K562 (cell line): ENCODE measurements at regions not wholly inside any gene's neighbourhood (a gene's known extent, or its start where the extent isn't known, plus 50 kb on each side); places are given as distances from the start of the nearest gene placed in this dataset.

Source experiments
- ATAC-seq: fragments of 200-7000 bp; cut with Tn5 transposase; 3 replicates; pipeline ENCODE4 v1.9.1; 2020; ENCODE audit warnings: moderate library complexity
- BruUV-seq: library from RNA; stranded (reverse); fragments of 400-500 nt; replicated peaks from 2 replicates; lab custom pipeline; 2021; lab: Mats Ljungman, UMichigan
- CTCF ChIA-PET: fragments of 300-600 bp; formaldehyde crosslinking; extraction: SDS; loops from one replicate; lab custom pipeline; 2021; ENCODE audit warnings: low intra/inter-chr PET ratio; lab: Yijun Ruan, JAX
- POLR2A ChIA-PET: fragments of 300-600, 350-650 bp; sonication (Branson Sonifier 250); formaldehyde crosslinking; extraction: SDS; loops from one replicate; lab custom pipeline; 2021; ENCODE audit warnings: antibody characterized with exemption, inconsistent platforms; lab: Yijun Ruan, JAX
- DNase-seq, 4 experiments: peaks; one replicate each; pipeline versions ENCODE4 v3.0.0 to v3.0.0-alpha.2; 2011 to 2018; ENCODE audit warnings: low spot score in 3 of 4, mixed read lengths in 3 of 4; ENCODE audit errors: extremely low read depth in 1 of 4
- FAIRE-seq: peaks from 2 replicates; lab custom pipeline; 2011; peaks lifted over from hg19 to GRCh38; lab: Jason Lieb, UNC
- H2AFZ ChIP-seq: 2 replicates; pipeline ENCODE4 v1.6.0; 2011; ENCODE audit warnings: low read depth, low read length, control low read depth, inconsistent platforms
- H3K27ac ChIP-seq: fragments of 200-600 bp; 3 replicates; pipeline ENCODE4 v1.8.0; 2011; ENCODE audit warnings: low read depth, mild to moderate bottlenecking, control low read depth, inconsistent platforms, low read length, moderate library complexity, mixed read lengths; ENCODE audit errors: extremely low read depth
- H3K27me3 ChIP-seq, 2 experiments: fragments of 300-600 bp in 1 of 2; 2 replicates in 1 of 2; 3 replicates in 1 of 2; pipeline versions ENCODE4 v1.6.0 to v1.8.0; 2011; ENCODE audit warnings: inconsistent platforms in 2 of 2, low read length in 2 of 2, mild to moderate bottlenecking in 1 of 2, mixed read lengths in 1 of 2, moderate library complexity in 1 of 2; ENCODE audit not compliant: control insufficient read depth in 2 of 2, insufficient read depth in 2 of 2
- H3K36me3 ChIP-seq: fragments of 300-600 bp; 3 replicates; pipeline ENCODE4 v1.8.0; 2011; ENCODE audit warnings: mild to moderate bottlenecking, low read length, inconsistent platforms; ENCODE audit not compliant: control insufficient read depth, insufficient read depth
- H3K4me1 ChIP-seq, 2 experiments: fragments of 200-600 bp in 1 of 2; replicated peaks in 1 of 2; 2 replicates in 1 of 2; 3 replicates in 1 of 2; pipeline versions ENCODE4 v1.5.1 to v1.8.0; 2011; ENCODE audit warnings: inconsistent platforms in 2 of 2, low read length in 2 of 2, mild to moderate bottlenecking in 1 of 2, mixed read lengths in 1 of 2, moderate library complexity in 1 of 2; ENCODE audit not compliant: control insufficient read depth in 2 of 2, insufficient read depth in 2 of 2
- H3K4me2 ChIP-seq: 2 replicates; pipeline ENCODE4 v1.6.1; 2011; ENCODE audit warnings: low read length, control low read depth, inconsistent platforms, mixed read lengths; ENCODE audit not compliant: insufficient read depth
- H3K4me3 ChIP-seq: fragments of 200-600 bp; sonication (generic), shearing (Covaris generic); 2 replicates; pipeline ENCODE4 v1.5.1; 2016; ENCODE audit warnings: control low read depth, inconsistent platforms
- H3K79me2 ChIP-seq: fragments of 200-600 bp; 3 replicates; pipeline ENCODE4 v1.8.0; 2011; ENCODE audit warnings: low read length, inconsistent platforms; ENCODE audit not compliant: control insufficient read depth, insufficient read depth
- H3K9ac ChIP-seq, 2 experiments: 2 replicates each; pipeline versions ENCODE4 v1.6.0 to v1.6.1; 2011; ENCODE audit warnings: low read depth in 2 of 2, low read length in 2 of 2, control low read depth in 1 of 2, inconsistent platforms in 1 of 2, mild to moderate bottlenecking in 1 of 2, mixed read lengths in 1 of 2; ENCODE audit not compliant: insufficient read depth in 1 of 2
- H3K9me1 ChIP-seq: one replicate; pipeline ENCODE4 v1.6.0; 2011; ENCODE audit warnings: inconsistent platforms, mild to moderate bottlenecking, low read length, moderate library complexity; ENCODE audit not compliant: control insufficient read depth, insufficient read depth
- H3K9me3 ChIP-seq: replicated peaks from 2 replicates; pipeline ENCODE4 v1.5.1; 2011; ENCODE audit warnings: low read depth, low read length, inconsistent platforms; ENCODE audit not compliant: control insufficient read depth, insufficient read depth
- H4K20me1 ChIP-seq: replicated peaks from 2 replicates; pipeline ENCODE4 v1.6.1; 2011; ENCODE audit warnings: low read length, inconsistent platforms, mixed read lengths; ENCODE audit not compliant: control insufficient read depth, insufficient read depth
- BCLAF1 ChIP-seq, 2 experiments: fragments of 450-650 bp in 1 of 2; IDR thresholded peaks; 2 replicates each; pipeline ENCODE4 v1.6.1; 2011 to 2017; ENCODE audit warnings: low read depth in 2 of 2, antibody characterized with exemption in 1 of 2, borderline replicate concordance in 1 of 2, low read length in 1 of 2, mild to moderate bottlenecking in 1 of 2, mixed read lengths in 1 of 2; ENCODE audit not compliant: control insufficient read depth in 1 of 2
- CTCF ChIP-seq, 3 experiments: IDR thresholded peaks in 2 of 3; conservative IDR thresholded peaks in 1 of 3; 2 replicates each; pipeline ENCODE4 v1.5.1; 2011 to 2012; ENCODE audit warnings: low read length in 3 of 3, mild to moderate bottlenecking in 3 of 3, control low read depth in 2 of 3, improper control_type of control experiment in 1 of 3, inconsistent platforms in 1 of 3, low read depth in 1 of 3, mixed read lengths in 1 of 3, moderate library complexity in 1 of 3; ENCODE audit not compliant: insufficient read depth in 2 of 3
- MAZ ChIP-seq, 2 experiments: fragments of 450-650 bp in 1 of 2; sonication (generic) in 1 of 2; formaldehyde crosslinking; IDR thresholded peaks in 1 of 2; conservative IDR thresholded peaks in 1 of 2; 2 replicates each; pipeline versions ENCODE4 v1.4.0 to v1.5.0; 2020; ENCODE audit warnings: mild to moderate bottlenecking in 1 of 2, missing genetic modification reagents in 1 of 2
- PCBP1 ChIP-seq: fragments of 200-400 bp; formaldehyde crosslinking; IDR thresholded peaks from 2 replicates; pipeline ENCODE4 v1.6.1; 2018; ENCODE audit warnings: mild to moderate bottlenecking, low read depth, low read length; ENCODE audit not compliant: poor library complexity, severe bottlenecking
- RBBP5 ChIP-seq: fragments of 200-600 bp; sonication (generic); IDR thresholded peaks from 2 replicates; pipeline ENCODE4 v1.6.1; 2012; ENCODE audit warnings: borderline replicate concordance, mild to moderate bottlenecking, low read length, control low read depth, inconsistent platforms; ENCODE audit not compliant: insufficient read depth, poor library complexity, severe bottlenecking
- ZNF175 ChIP-seq: fragments of 200-800 bp; sonication (Bioruptor generic); IDR thresholded peaks from 2 replicates; pipeline ENCODE4 v1.6.1; 2016; ENCODE audit warnings: low read depth, mild to moderate bottlenecking, missing genetic modification characterization, missing compliant biosample characterization
- WGBS: fragments of 100-300 bp; shearing (Covaris generic); methylation state at CpG from one replicate; pipeline ENCODE4 v1.1.6; 2016; ENCODE audit warnings: low coverage, mixed read lengths; ENCODE audit not compliant: insufficient coverage; ENCODE audit errors: missing lambda C conversion rate; 5-methylcytosine and 5-hydroxymethylcytosine counted together
- in situ Hi-C: fragments of 300-500 bp; cut with MboI; formaldehyde crosslinking; loops from 4 replicates; pipeline ENCODE4 v1.15.0; 2018; ENCODE audit warnings: inconsistent platforms, mixed read lengths
- intact Hi-C: fragments of 100-400 bp; cut with micrococcal nuclease; formaldehyde crosslinking; loops from 2 replicates; pipeline ENCODE4 v1.14.2; 2022
- TF ChIP-seq, protein P1 (sequence below): fragments of 150-350 bp; IDR thresholded peaks from 2 replicates; pipeline ENCODE4 v1.6.1; 2014; ENCODE audit warnings: low read depth, mild to moderate bottlenecking, low read length, borderline replicate concordance

DNA sequence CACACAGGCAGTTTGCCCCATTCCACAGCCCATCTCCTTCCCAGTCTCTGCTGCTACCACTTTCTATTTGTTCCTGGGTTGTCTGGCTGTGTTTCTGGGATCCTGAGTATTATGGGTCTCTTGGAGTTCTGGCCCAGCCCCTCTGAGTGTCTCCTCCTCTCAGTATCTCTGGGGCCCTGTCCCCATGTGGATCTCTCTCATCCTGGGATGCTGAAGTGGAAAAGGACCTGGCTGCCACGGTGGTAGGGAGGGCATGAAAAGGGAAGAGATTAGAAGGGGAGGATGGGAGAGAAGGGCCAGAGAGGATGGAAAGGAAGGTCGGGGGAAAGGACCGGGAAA lies 54.5 kb upstream of the LBX1 start:
- Histone ChIP-seq H3K9me3 (no peaks in the 10 kb centered on the region), H3K79me2 (no peaks in the 10 kb centered on the region), H3K4me2 (no peak overlapping the region), H3K9me1 (no peaks in the 10 kb centered on the region), H2AFZ (no peak overlapping the region), H3K27ac (no peak overlapping the region), H3K36me3 (no peaks in the 10 kb centered on the region), H3K4me3 (no peak overlapping the region), H4K20me1 (no peaks in the 10 kb centered on the region), H3K9ac (no peak overlapping the region), H3K27me3 (peaks cover 5 to 42% of the 10 kb centered on the region in 2 experiments; a peak in 4 of 5 replicates), H3K4me1 (peaks cover 0 to 9% of the 10 kb centered on the region in 2 experiments; a peak in 2 of 5 replicates)
- WGBS = 0% methylated on average over 1 of the region's 3 CpGs
- no peak for ATAC-seq
- FAIRE-seq = no peak
- intact Hi-C loops = no loop called here
- in situ Hi-C loops = no loop called here
- ChIA-PET POLR2A (no interaction called here), CTCF (no interaction called here)
- no peak for DNase-seq
- BruUV-seq = no TSS peak
- TF ChIP-seq CTCF (IDR thresholded peaks at IDR 0.05 in 2 of 3, conservative IDR thresholded peaks at IDR 0.05 in 1 of 3; ENCODE audit: insufficient read depth in 2 of 3, low read depth in 1 of 3, low read length in 3 of 3) (no peak), BCLAF1 (IDR thresholded peaks at IDR 0.05; ENCODE audit: borderline replicate concordance in 1 of 2, control insufficient read depth in 1 of 2, low read depth in 2 of 2, low read length in 1 of 2) (no peak), MAZ (CRISPR knock-in tag; conservative IDR thresholded peaks at IDR 0.05 in 1 of 2, IDR thresholded peaks at IDR 0.05 in 1 of 2) (no peak), RBBP5 (no peak), PCBP1 (no peak), ZNF175 (CRISPR knock-in tag) (no peak)
- TF ChIP-seq, protein P1, sequence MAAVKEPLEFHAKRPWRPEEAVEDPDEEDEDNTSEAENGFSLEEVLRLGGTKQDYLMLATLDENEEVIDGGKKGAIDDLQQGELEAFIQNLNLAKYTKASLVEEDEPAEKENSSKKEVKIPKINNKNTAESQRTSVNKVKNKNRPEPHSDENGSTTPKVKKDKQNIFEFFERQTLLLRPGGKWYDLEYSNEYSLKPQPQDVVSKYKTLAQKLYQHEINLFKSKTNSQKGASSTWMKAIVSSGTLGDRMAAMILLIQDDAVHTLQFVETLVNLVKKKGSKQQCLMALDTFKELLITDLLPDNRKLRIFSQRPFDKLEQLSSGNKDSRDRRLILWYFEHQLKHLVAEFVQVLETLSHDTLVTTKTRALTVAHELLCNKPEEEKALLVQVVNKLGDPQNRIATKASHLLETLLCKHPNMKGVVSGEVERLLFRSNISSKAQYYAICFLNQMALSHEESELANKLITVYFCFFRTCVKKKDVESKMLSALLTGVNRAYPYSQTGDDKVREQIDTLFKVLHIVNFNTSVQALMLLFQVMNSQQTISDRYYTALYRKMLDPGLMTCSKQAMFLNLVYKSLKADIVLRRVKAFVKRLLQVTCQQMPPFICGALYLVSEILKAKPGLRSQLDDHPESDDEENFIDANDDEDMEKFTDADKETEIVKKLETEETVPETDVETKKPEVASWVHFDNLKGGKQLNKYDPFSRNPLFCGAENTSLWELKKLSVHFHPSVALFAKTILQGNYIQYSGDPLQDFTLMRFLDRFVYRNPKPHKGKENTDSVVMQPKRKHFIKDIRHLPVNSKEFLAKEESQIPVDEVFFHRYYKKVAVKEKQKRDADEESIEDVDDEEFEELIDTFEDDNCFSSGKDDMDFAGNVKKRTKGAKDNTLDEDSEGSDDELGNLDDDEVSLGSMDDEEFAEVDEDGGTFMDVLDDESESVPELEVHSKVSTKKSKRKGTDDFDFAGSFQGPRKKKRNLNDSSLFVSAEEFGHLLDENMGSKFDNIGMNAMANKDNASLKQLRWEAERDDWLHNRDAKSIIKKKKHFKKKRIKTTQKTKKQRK = no peak
